G401.6 (cell line): ENCODE measurements at regions not wholly inside any gene's neighbourhood (a gene's known extent, or its start where the extent isn't known, plus 50 kb on each side); places are given as distances from the start of the nearest gene placed in this dataset.

Source experiments
- FAIRE-seq: peaks from 2 replicates; lab custom pipeline; 2012; peaks lifted over from hg19 to GRCh38; lab: Jason Lieb, UNC

DNA sequence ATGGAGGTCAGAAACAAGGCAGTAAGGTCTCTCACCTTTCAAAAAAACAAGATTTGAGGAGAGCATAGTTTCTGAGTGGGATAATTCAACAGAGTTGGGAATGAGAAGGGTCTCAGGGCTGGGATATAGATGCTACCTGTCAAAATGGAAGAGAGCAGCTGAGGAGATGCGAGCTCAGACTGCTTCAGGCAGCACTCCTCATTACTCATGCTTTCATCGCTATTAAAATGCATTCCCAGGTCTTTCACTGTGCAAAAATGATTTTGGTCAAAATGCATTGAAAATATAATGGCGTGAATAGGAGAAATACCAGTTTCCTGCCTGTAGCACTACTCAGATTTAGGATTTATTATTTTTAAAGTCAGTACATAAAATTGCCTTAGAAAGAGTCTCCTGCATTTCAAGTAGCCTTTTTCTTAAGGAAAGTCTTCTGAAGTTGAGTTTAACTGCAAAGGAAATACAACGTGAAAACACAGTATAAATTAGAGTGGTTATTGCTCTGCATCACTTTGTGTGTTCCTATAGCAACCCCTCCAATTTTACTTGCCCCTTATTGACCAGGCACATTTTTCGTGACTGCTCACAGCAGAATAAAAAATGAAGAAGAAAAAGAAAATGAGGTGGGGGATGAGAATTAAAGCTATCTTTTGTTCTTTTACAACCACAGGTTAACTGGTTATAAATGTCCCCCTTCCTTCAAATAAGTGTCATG lies 724.8 kb upstream of the SEMA6A start:
- FAIRE-seq, result no peak

GRCh38 chr5:117296872-117297271 lies 722.2 kb upstream of the SEMA6A start:
- no peak for FAIRE-seq

- no peak for FAIRE-seq
Measured at GRCh38 chr5:117295941-117296340, 721.3 kb upstream of the SEMA6A start.

- no peak for FAIRE-seq
Measured at GRCh38 chr5:117286813-117287212, 712.2 kb upstream of the SEMA6A start.

- no peak for FAIRE-seq
Measured at GRCh38 chr5:117271656-117272055, 697.0 kb upstream of the SEMA6A start.

- FAIRE-seq, result no peak
Measured at GRCh38 chr5:117266280-117266679, 691.7 kb upstream of the SEMA6A start.

DNA sequence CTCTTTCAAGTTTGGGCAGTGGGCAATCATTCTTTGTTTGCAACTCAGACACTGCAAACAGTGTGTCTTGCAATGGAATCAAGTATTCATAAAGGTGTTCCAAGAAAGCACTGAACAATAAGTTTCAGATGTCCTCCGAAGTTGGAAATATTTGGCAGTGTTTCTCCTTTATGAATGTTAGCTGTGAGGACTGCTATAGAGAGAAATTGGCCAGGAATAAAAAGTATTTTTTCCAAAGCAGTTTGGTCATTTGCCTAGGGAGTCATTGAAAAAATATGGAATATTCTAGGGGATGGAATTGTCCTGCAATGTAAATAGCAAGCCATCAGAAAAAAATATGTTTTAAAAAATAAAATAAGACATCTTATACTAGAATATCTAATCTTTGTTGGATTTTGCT lies 688.6 kb upstream of the SEMA6A start:
- no peak for FAIRE-seq

- FAIRE-seq, result no peak
Measured at GRCh38 chr5:117262572-117263131, 688.0 kb upstream of the SEMA6A start.

DNA sequence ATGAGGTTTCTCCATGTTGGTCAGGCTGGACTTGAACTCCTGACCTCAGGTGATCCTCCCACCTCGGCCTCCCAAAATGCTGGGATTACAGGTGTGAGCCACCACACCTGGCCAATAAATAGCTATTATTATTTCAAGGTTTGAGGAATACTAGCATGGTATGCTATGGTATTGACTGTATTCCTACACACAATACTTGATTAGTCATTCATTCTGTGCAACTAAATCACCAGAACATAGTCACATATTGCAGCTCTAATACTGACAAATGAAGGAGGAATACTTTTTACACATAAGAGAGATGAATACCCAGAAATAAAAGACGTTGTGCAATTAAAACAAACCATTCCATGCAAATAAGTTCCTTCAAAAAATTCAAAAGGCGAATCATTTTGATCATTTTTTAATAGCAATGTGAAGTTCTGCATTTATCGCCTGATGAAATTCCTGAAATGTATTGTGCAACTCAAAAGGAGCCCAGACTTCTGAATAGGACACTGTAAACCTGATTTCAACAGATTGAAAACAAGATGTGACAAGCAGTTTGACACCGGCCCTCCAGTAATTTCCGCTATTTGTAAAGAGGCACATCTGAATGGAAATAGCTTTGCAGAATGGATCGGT lies 687.4 kb upstream of the SEMA6A start:
- FAIRE-seq, result no peak

DNA sequence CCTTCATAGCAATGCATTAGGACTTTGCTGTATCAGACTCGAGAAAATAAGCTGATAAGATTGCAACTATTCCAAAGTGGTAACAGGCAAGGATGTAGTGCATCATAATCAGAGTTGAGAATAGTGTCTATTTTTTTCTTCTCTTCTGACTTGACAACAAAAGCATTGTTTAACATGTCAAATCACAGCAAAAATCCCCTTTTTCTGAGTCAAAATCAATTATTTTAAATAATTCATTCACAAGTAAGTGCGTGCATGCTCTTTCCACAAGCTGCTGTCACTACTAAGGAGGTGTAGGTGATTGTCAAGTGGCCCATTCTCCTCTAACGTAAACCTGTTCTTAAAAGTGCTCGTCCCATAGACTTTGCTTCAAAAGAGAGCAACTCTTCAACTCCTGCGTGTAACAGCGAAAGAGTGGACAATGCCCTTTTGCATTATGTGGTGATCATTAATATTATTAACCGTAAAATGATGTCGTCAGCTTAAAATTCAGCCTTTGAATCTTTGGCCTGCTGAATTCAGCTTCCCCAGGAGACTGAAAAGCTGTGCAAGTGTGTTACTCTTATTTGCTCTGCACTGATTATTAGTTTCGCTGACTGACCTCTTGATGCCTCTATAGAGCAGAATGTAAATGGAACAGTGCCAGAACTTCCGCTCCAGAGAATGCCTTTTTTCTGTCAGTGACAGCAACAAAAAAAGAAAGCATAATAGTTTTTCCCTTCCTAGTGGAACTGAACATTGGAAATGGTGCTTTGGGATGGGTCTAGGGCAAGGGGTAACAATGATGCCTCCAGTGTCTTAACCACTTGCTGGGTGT lies 680.8 kb upstream of the SEMA6A start:
- no peak for FAIRE-seq

GRCh38 chr5:117252566-117252965 lies 677.9 kb upstream of the SEMA6A start:
- no peak for FAIRE-seq

- no peak for FAIRE-seq
Measured at GRCh38 chr5:117249086-117249815, 674.6 kb upstream of the SEMA6A start.

- FAIRE-seq, result no peak
Measured at GRCh38 chr5:117246424-117246823, 671.8 kb upstream of the SEMA6A start.

DNA sequence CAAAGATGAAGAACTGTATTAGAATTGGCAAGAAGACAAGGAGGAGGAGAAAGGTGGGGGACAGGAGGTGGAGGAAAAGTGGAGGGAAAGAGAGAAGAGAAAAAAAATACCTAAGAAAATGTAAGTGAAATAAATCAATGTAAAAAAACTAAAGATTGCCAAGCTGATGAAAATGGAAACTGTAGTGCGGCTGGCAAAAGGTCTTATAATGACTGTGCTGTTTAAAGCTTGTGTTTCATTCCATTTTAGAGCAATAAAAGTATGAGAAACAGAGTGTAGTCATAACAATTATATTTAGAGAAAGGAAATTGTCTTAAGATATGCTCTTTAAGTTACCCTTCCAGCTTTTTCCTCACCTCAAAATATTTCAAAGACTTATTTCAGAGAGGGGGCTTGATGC lies 670.5 kb upstream of the SEMA6A start:
- no peak for FAIRE-seq

GRCh38 chr5:117242028-117242427 lies 667.4 kb upstream of the SEMA6A start:
- no peak for FAIRE-seq

DNA sequence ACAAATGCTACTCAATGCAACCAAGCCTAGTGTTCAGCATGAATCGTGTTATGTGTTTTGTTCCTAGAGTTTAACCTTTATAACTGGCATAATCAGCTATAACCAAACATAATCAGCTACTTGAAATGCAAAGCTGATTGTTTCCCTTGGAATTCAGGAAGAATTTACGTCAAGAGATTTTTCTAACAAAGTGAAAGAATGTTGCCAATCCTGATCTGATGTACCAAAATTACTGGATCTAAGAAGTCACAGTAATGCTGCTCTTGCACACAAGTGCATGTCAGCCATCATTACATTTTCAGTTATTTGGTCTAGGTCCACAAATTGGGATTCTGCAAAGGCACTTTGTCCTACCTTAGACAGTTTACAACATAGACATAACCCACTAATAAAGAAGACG lies 662.3 kb upstream of the SEMA6A start:
- no peak for FAIRE-seq

DNA sequence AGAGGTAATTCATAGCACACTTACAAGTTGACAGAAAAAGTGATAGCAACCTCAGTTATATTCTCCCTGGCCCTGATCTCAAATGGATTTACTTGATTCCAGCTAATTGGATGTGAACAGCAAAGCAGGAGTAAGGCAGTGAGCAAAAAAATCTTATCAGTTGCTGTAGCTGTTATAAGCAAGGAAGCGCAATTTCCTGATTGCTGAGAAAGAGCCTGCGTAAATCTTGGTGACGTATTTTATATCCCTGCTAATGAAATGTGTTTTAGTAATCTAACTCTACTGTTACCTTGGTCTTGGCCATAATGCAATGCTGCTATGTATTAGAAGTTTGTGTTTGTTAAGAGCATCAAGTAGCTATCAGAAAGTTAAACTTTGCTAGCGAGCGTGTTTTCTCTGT lies 661.2 kb upstream of the SEMA6A start:
- FAIRE-seq, result no peak

DNA sequence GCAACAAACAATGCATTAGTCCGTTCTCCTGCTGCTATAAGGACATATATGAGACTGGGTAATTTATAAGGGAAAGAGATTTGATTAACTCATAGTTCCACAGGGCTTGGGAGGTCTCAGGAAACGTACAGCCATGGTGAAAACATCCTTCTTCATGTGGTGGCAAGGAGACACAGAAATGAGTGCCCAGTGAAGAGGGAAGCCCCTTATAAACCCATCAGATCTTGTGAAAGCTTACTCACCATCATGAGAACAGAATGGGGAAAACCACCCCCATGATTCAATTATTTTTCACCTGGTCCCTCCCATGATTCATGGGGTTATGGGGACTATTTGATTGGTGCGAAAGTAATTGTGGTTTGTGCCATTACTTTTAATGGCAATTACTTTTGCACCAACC lies 655.8 kb upstream of the SEMA6A start:
- no peak for FAIRE-seq

DNA sequence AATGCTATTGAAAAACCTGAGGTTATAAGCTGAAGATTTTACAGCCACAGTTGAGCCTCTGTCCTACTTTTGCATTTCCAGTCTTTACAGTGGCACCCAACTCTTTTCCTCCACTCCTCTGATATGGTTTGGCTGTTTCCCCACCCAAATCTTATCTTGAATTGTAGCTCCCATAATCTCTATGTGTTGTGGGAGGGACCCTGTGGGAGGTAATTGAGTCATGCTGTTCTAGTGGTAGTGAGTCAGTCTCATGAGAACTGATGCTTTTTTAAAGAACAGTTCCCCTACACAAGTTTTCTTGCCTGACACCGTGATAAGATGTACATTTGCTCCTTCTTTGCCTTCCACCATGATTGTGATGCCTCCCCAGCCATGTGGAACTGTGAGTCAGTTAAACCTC lies 646.1 kb upstream of the SEMA6A start:
- no peak for FAIRE-seq

DNA sequence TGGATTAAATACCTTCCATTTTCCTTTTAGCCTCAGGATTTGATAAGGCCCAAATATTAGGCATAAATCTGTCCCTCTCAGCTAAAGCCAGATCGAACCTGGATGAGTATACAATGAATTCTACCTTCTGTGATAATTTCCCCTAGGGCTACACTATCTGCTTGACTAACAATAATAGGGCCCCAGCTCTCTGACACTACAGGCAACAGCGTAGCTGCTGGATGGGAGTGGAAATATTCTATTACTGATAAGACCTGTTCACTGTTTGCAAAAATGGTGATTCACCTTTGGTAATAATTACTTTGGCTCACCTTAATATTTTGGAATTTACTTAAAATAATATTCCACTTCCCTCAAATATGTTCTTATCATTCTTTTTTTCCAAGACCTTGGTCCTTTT lies 644.2 kb upstream of the SEMA6A start:
- no peak for FAIRE-seq

DNA sequence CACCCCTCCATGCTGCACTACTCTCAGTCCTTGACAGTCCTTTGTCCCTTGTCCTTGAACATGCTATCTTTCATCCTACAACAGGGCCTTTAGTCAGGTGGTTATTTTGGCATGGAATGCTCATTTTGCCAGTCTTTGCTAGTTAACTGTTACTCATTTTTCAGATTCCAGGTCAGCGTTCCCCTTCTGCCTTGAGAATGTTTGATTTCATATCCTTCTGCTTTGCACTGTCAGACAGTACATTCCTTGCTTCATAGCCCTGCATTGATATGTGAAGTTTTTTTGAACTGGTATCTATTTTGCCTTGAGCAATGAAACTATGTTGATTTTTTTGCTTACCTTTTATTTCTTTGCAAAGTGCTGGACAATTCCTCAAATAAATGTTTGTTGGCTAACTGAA lies 638.2 kb upstream of the SEMA6A start:
- no peak for FAIRE-seq

DNA sequence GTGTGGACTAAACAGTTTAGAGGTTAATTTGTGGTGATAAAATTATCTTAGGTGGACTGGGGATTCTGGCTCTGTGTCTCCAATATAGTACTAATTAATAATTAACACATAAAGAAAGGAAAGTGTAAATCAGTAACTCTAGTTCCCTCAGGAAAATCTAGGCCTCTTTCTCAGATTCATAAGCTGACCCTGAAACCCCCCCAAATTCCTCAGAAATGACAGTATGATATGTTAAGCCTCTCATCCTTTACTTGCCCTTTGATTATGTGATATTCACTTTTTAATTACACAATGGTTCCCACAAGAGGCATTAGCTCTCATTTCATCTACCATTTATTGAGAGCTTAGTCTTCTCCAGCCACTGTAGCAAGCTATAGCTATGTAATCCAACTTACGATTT lies 636.2 kb upstream of the SEMA6A start:
- FAIRE-seq, result no peak
